NOMO-1 (cell line): ENCODE measurements at regions not wholly inside any gene's neighbourhood (a gene's known extent, or its start where the extent isn't known, plus 50 kb on each side); places are given as distances from the start of the nearest gene placed in this dataset.
"Not testable (repeated sequence)": the region's sequence is repeated elsewhere in the genome, so short reads cannot be mapped to it uniquely, and the experiment has no call there.

Source experiments
- DNase-seq, 2 experiments: peaks; one replicate each; lab custom pipeline; 2025; ENCODE audit not compliant: unreplicated experiment in 2 of 2; lab: John Stamatoyannopoulos, UW

DNA sequence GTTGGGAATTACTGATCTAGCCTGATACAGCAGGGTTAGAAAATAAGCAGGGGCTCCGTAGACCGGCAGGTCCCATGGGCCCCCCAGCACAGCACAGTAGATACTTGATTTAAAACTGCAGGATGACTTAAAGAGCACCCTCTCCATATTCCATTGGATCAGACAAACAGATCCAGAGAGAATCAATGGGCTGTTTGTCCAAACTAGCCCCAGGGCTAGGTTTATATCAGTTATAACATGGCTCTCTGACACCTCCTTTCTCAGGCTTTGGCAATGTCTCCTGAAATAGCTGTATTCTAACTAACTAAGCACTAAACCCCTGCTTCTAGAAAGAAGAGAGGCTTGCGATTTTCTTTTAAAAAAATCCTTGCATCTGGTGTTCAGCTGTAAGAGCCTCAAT is 100.4 kb upstream of the GALNT18 start:
- DNase-seq: no peak

DNA sequence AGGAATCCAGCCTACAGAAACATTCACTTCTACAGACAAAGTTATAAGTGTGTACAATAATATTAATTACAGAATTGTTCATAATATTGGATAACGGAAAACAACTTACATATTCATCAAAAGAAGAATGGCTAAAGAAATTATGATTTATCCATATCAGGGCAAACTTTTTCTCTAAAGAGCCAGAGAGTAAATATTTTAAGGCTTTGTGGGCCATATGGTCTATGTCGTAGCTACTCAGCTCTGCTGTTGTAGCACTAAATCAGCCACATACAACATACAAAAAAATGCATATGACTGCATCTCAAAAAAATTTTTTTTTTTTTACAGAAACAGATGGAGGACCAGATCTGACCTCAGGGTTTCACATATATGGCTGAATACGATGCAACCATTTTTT is 96.7 kb upstream of the GALNT18 start:
- no peak for DNase-seq

DNA sequence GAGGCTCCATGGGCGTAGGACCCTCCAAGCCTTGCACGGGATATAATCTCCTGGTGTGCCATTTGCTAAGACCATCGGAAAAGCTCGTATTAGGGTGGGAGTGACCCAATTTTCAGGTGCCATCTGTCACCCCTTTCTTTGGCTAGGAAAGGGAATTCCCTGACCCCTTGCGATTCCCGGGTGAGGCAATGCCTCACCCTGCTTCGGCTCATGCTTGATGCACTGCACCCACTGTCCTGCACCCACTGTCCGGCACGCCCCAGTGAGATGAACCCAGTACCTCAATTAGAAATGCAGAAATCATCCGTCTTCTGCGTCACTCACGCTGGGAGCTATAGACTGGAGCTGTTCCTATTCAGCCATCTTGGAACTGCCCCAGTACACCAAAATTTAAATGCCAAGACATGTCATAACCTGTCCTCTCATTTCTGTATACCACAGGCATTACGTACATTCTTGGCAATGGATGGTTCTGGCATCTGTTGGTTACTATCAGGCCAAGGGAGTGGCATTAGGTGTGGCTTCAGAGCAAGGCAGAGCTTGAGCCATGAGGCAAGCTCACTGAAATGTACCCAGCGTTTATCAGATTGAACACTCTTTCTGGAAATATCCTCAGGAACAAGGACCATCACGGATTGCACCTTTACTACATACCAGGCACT is 95.4 kb upstream of the GALNT18 start:
- DNase-seq: no peak

DNA sequence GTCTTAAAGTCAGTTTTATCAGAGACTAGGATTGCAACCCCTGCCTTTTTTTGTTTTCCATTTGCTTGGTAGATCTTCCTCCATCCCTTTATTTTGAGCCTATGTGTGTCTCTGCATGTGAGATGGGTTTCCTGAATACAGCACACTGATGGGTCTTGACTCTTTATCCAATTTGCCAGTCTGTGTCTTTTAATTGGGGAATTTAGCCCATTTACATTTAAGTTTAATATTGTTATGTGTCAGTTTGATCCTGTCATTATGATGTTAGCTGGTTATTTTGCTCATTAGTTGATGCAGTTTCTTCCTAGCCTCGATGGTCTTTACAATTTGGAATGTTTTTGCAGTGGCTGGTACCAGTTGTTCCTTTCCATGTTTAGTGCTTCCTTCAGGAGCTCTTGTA is 93.3 kb upstream of the GALNT18 start:
- not testable (repeated sequence) for DNase-seq

DNA sequence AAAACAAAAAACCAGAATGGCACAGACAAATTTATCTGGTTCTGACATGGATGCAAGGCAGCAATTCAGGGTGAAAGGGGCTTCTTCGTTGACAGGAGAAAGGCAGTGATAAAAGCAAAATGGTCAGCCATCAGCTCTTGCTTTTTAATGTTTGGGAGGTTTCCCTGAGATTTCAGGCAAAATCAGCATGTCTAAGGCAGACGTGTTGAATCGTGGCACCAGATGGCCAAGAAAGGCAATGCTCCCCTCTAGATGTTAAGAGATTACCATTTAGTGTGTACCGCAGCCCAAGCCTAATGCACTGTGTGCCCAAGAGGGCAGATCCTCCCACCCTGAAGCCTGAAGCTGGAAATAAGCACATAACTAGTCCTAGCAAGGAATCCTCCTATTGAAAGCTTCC is 88.8 kb upstream of the GALNT18 start:
- no peak for DNase-seq

DNA sequence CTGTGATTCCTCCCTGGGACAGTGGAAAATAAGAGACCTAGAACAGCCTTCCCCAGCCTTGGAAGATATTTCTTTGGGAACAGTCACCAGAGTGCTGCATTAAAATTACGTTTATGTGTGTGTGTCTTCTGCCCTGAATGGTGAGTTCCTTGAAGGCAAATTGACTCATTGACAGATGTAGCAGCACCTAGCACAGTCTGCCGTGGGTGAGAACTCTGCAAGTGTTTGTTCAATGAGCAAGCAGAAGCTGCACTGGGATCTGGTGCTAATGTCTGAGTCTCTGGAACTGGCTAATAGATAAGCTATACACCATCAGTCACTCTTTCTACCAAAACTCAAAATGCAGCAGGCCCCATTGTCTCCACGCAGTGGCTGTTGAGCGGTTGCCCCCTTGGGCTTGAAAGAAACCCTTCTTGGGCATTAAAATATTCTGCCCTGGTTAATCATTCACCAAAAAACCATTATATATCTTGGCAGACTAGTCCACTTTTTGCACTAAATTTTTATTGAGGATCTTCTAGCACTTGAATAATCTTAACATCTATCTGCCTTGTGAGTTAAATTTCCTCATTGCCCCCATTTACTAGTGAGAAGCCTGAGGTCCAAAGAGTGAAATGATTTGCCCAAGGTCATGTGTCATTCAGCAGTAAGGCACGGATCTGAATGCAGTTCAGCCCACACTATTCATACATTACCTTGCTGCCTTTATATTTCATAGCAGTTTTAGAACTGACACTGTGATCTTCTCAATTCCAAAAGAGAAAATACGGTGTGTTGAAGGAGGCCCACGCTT is 87.8 kb upstream of the GALNT18 start:
- no peak for DNase-seq

DNA sequence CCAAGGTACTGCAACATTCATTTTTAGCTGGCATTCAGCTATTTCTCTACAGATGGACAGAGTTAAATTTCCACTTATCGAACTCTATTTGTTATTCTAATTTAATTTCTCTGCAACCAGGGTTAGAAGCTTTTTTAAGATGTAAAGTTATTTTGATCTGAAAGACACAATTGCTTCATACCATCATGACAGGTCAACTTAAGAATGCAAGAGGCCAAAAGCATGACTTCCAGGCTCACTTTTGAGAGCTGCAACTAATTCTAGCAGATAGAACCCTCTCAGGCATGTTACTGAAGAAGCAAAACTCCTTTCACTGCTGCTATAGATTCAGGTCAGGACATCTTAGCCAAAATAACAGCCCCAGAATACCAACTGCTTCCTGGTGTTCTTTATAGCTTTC is 86.5 kb upstream of the GALNT18 start:
- no peak for DNase-seq

DNA sequence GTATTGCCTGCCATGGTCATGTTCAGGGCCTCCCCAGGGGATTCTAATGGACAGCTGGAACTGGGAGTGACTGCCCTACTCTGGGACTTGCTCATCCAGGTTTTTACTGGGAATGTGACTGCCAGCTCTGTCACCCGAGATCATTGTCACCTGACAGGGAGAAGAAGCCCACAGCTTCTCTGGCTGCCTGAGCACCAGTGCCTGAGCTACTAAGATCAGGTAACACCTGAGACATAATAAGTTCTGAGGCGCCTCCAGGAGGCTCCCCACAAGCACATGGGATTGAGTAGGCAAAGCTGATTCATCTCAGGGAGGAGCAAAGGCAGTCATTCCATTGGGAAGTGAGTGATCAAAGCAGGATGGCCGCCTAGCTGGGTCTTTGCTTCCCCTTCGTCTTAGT is 84.2 kb upstream of the GALNT18 start:
- no peak for DNase-seq

DNA sequence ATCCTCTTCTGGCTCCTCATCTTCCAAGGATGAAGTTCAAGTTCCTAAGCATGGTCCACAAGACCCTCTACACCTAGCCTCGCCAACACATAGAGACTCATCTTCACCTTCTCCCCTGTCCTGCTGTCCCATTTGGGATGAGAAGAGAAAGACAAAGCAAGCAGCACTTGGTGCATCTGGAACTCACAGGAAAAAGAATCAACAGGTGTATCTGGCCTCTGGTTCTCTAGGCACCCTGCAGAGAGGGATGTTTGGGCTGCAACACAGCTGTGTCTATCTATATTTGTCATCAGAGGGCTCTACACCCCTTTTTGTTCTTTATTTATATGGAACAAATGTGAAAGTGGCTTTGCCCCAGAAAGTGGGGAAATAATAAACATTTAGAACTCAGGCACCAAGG is 82.1 kb upstream of the GALNT18 start:
- no peak for DNase-seq

DNA sequence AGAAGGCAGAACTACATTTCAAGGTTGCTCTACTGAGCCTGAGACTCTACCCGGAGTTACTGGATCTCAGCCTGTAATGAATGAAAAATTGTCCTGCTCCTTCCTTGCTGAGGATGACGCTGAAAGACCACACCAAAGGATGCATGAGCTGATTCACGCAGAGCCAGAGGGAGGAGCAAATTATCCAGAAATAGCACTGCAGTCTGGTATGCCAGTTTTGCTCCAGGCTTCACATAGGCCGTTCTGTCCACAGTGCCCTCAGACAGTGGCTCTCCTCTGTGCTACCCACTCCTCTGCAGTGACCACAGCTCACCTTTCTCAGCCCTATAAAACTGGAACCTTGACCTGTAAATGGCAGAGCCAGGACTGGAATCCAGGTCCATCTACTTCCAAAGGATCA is 79.3 kb upstream of the GALNT18 start:
- DNase-seq: no peak

DNA sequence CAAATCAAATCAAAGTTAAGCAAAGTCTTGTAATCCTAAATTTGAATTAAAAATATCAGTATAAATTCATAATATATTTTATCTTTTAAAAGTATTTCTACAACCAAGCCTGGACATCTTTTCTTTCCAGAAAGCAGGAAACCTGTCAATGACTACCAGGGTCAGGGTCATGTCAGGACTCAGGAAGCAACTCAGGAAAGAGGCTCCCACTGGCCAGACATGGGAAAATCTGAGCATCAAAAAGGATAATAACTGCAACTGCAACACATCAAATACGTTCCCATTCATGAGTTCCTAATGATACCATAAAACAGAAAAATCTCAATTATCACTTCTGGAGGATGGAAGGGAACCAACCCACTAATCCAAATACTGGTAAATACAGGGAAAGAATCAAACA is 76.0 kb upstream of the GALNT18 start:
- DNase-seq: no peak

DNA sequence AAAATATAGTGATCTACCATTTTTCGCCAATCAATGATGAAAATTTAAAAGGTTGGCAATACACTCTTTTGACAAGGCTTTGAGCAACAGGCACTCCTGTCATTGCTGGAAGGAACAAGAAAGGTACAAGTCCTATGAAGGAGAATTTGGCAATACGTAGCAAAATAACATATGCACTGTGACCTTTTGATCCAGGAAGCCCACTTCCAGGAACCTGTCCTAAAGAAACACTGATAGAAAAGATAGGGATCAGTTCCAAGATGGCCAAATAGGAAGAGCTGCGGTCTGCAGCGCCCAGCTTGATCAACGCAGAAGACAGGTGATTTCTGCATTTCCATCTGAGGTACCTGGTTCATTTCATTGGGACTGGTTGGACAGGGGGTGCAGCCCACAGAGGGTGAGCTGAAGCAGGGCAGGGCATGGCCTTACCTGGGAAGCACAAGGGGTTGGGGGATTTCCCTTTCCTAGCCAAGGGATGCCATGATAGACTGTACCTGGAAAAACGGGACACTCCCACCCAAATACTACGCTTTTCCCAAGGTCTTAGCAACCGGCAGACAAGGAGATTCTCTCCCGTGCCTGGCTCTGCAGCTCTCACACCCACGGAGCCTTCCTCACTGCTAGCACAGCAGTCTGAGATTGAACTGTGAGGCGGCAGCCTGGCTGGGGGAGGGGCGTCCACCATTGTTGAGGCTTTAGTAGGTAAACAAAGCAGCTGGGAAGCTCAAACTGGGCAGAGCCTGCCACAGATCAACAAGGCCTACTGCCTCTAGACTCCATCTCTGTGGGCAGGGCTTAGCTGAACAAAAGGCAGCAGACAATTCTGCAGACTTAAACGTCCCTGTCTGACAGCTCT is 69.7 kb upstream of the GALNT18 start:
- DNase-seq: no peak

DNA sequence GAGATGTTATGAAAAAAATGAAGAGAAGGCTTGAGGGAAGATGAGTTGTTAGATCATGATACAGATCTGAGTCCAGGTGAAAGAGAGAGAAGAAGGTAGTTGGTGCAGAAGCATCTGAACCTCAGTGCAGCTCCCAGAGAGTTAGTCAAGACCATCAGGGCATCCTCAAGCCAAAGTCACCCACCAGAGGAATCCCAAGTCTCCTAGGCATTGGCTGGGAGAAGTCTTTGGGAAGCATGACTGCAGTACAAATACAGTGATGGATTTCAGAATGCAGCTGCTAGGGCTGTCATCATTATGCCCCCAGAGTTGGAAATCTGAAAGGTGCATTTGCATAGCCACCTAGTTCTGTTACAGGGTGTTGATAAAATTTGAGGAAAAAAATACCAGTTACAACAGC is 59.7 kb upstream of the GALNT18 start:
- DNase-seq: no peak

DNA sequence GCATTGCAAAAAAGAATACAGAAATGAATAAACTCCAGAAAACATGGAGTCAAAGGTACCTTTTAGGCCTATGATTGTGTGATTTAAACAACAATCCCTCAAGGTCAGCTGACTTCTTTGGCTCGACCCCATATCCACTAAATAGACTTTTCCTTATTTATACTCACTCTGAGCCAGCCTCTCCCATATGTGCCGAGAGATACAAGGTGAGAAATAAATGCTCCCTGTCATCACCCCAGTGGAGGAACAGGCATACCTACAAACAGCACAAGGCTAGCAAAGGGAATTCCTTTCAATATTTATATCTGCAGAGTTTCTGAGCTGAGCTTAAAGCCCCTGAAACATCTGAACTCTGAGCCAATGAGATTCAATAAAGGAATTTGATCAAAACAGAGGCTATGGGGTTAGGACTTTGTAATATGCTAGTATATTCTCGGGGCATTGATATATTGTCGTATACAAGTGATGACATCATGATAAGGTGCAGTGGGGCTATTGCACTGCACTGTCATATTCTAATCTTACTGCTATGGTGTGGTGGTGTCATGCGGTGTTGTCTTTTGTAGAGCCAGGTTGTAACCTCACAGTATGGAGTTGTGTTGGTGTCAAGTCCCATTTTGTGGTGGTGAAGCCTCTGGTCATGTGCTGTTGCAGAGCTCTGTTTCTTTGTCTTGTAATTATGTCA is 56.0 kb upstream of the GALNT18 start:
- DNase-seq: no peak

DNA sequence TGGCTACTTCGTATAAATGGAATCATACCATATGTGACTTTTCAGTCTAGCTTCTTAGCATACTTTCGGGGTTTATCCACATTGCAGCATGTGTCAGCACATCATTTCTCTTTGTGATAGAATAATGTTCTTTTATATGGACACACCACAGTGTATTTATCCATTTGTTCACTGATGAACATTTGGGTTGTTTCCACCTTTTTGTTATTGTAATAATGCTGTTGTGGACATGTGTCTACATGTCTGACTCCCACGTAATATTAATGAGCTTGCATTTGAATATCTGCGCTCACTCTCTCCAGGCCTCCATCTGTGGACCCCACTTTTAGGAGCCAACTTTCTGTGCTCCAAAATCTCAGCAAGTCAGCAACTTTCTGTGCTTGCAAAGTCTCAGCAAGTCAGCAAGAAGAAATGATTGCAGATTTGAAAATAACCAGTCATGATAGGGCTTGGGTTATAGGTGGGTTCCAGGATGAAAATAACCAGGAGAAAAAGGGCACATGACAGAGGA is 53.9 kb upstream of the GALNT18 start:
- DNase-seq: no peak

DNA sequence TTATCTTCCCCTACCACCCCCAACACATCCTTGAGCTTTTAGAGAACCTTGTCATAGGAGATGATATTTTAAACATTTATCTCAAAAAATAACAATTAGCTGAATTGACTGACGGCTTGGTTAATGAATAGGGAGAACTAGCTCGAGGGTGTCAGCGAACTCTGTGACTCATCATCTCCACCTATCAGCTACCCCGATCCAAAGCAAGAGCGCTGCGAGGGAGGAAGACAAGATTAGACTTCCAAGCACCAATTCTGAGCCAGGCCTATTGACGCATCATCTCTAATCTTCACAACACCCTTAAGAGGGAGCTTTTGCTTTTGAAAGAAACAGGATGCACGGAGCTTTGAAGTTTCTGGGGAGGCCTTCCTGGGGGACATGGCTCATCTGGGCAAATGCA is 51.0 kb upstream of the GALNT18 start:
- DNase-seq: no peak

DNA sequence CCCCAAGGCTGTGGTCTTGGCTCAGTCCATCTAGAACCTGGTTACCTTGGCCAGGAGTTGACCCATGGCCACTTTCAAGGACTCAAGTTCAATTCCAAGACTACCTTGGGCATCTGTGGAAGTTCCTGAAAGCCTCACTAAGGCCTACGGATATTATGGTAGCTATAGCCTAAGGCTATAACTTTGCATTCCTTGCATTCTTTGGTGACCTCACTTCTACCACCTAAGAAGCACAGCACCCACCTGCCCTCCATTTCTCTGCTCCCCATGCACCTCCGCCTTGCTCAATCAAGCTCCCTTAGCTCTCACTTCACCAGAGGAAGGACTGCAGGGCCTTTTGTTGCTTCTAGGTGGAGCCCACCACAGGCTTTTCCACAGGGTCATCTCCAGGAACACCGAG is 50.3 kb upstream of the GALNT18 start:
- DNase-seq: no peak
